Spleen (tissue), 11 donors: ENCODE measurements at regions not wholly inside any gene's neighbourhood (a gene's known extent, or its start where the extent isn't known, plus 50 kb on each side); places are given as distances from the start of the nearest gene placed in this dataset.

ENCODE experiments used
- DNase-seq: peaks from one replicate; pipeline ENCODE4 v3.0.0-alpha.2; 2020
- H3K27ac ChIP-seq, 8 donors: fragments of 200-600 bp; sonication (generic) in 7 of 8; 1 replicate in 4 of 8; 2 replicates in 4 of 8; pipeline versions ENCODE4 v1.5.0 to v1.8.0; 2016 to 2021; ENCODE audit warnings: inconsistent platforms in 4 of 8, mild to moderate bottlenecking in 4 of 8, moderate library complexity in 1 of 8
- H3K27me3 ChIP-seq, 7 donors: fragments of 200-600 bp; sonication (generic) in 6 of 7; replicated peaks in 1 of 7; 1 replicate in 4 of 7; 2 replicates in 3 of 7; pipeline versions ENCODE4 v1.5.0 to v1.8.0; 2016 to 2021; ENCODE audit warnings: inconsistent platforms in 3 of 7, mild to moderate bottlenecking in 1 of 7
- H3K36me3 ChIP-seq, 6 donors: fragments of 200-600 bp; sonication (generic) in 5 of 6; 1 replicate in 4 of 6; 2 replicates in 2 of 6; pipeline versions ENCODE4 v1.5.0 to v1.8.0; 2016 to 2021; ENCODE audit warnings: inconsistent platforms in 2 of 6
- H3K4me1 ChIP-seq, 6 donors: fragments of 200-600 bp; sonication (generic) in 5 of 6; 1 replicate in 3 of 6; 2 replicates in 3 of 6; pipeline versions ENCODE4 v1.5.0 to v1.8.0; 2016 to 2021; ENCODE audit warnings: inconsistent platforms in 3 of 6
- H3K4me3 ChIP-seq, 8 donors: fragments of 200-600 bp; sonication (generic) in 7 of 8; 1 replicate in 4 of 8; 2 replicates in 4 of 8; pipeline versions ENCODE4 v1.5.0 to v1.8.0; 2016 to 2021; ENCODE audit warnings: inconsistent platforms in 4 of 8, mild to moderate bottlenecking in 4 of 8, moderate library complexity in 2 of 8
- H3K9me3 ChIP-seq, 8 donors: fragments of 200-600 bp; sonication (generic) in 7 of 8; 1 replicate in 4 of 8; 2 replicates in 4 of 8; pipeline versions ENCODE4 v1.5.0 to v1.8.0; 2016 to 2021; ENCODE audit warnings: inconsistent platforms in 4 of 8
- POLR2A ChIP-seq, 3 donors: fragments of 450-650 bp; IDR thresholded peaks; one replicate each; pipeline ENCODE4 v1.5.1; 2017; ENCODE audit warnings: antibody characterized with exemption in 3 of 3, mild to moderate bottlenecking in 1 of 3
- POLR2AphosphoS5 ChIP-seq, 3 donors: sonication (generic); formaldehyde crosslinking; IDR thresholded peaks; one replicate each; pipeline ENCODE4 v1.5.1; 2017; ENCODE audit warnings: antibody characterized with exemption in 3 of 3
- WGBS, 5 donors: extraction: QIAGEN DNeasy Blood & Tissue Kit in 3 of 5; methylation state at CpG; one replicate each; pipeline versions ENCODE4 v1.1.5 to v1.1.7; 2013 to 2018; 5-methylcytosine and 5-hydroxymethylcytosine counted together
- intact Hi-C: fragments of 100-400 bp; cut with DNase I; formaldehyde crosslinking; loops from one replicate; pipeline ENCODE4 v1.15.0; 2023; ENCODE audit warnings: low total_unique reads
- TF ChIP-seq, protein P1 (sequence below), 11 experiments: fragments of 200-600 bp in 7 of 11; fragments of 450-650 bp in 4 of 11; sonication (generic) in 4 of 11; IDR thresholded peaks in 8 of 11; conservative IDR thresholded peaks in 3 of 11; 1 replicate in 7 of 11; 2 replicates in 4 of 11; pipeline versions ENCODE4 v1.4.0 to v1.8.0; 2016 to 2021; ENCODE audit warnings: antibody characterized with exemption in 11 of 11, inconsistent platforms in 4 of 11, mild to moderate bottlenecking in 1 of 11
- donor health status: healthy with polysubstance abuse.
- donor health status: DM: no; HTN: no; CAD: no; lungs with moderate emphysema.
- donor health status: DM: no; HTN: no; CAD: no.
- donor health status: Bipolar disorder and iron deficiency.
- donor health status: healthy.
- donor health status: DM: no; HTN: no; CAD: no.
- donor health status: DM: yes; HTN: yes; CAD: no.

DNA sequence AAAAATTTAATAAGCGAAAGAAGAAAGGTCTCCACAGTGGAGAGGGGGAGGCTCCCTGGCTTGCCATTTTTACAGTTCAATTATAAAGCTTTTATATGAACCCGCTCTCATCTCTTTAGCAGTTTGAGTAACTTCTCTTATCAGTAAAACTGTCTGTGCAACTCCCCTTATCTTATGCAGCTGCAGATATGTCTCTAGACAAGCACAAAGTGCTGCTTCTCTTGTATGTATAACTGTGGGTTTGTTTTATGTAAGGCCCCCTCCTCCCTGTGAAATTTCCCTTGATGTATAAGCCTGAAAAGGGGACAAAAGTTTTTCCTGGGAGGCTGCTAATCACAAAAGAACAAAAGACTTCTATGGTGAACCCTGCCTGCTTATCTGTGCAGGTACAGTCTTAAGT is 90.2 kb upstream of the USP9Y start:
- intact Hi-C loops: no loop called here
- TF ChIP-seq, protein P1, sequence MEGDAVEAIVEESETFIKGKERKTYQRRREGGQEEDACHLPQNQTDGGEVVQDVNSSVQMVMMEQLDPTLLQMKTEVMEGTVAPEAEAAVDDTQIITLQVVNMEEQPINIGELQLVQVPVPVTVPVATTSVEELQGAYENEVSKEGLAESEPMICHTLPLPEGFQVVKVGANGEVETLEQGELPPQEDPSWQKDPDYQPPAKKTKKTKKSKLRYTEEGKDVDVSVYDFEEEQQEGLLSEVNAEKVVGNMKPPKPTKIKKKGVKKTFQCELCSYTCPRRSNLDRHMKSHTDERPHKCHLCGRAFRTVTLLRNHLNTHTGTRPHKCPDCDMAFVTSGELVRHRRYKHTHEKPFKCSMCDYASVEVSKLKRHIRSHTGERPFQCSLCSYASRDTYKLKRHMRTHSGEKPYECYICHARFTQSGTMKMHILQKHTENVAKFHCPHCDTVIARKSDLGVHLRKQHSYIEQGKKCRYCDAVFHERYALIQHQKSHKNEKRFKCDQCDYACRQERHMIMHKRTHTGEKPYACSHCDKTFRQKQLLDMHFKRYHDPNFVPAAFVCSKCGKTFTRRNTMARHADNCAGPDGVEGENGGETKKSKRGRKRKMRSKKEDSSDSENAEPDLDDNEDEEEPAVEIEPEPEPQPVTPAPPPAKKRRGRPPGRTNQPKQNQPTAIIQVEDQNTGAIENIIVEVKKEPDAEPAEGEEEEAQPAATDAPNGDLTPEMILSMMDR (IDR thresholded peaks at IDR 0.05 in 8 of 11, conservative IDR thresholded peaks at IDR 0.05 in 3 of 11): no peak
- TF ChIP-seq POLR2A (IDR thresholded peaks at IDR 0.05) (no peak), POLR2AphosphoS5 (IDR thresholded peaks at IDR 0.05) (no peak)
- Histone ChIP-seq H3K27ac (no peak overlapping the region), H3K27me3 (no peaks in the 10 kb centered on the region), H3K9me3 (peaks cover 0 to 14% (median 0%) of the 10 kb centered on the region in 8 donors), H3K4me3 (no peak overlapping the region), H3K4me1 (no peaks in the 10 kb centered on the region), H3K36me3 (no peaks in the 10 kb centered on the region)
- no peak for DNase-seq
- WGBS, 5 donors: 79 to 90% (median 83%) methylated on average over 2 of the region's 2 CpGs; no CpG with 5 or more reads in 2 of the 5 donors

DNA sequence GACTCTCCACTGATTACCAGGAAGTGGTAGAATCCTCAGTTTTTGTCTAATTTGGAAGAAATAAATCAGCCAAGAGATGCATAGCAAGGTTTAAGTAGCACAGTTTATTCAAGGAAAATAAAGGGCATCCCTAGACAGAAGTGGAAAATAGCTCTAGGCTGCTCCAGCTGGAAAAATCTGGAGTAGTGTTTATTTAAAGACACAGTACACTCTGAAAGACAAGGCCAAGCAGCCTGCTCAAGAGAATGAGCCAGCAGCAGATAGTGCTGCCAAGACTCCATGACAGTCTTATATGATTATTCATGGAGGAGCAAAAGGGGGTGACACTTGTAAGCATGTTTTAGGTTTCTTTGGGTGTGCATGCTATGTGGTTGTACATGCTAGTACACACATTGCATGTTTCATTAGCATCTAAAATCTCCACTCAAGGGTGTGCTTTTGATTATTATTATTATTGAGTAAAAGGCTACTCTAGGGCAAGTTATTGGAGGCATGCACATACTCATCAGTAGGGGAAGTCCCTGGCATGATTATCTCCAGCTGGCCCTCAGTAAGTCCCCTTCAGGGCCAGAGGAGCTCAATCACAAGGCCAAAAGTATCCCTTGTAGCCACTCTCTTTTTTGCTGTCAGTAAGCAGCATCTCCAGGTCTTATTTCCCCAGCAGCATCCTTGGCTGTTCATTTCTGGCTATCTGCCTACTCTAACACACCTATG is 85.1 kb upstream of the USP9Y start:
- Histone ChIP-seq H3K36me3 (no peaks in the 10 kb centered on the region), H3K27me3 (no peaks in the 10 kb centered on the region), H3K4me1 (no peaks in the 10 kb centered on the region), H3K27ac (no peak overlapping the region), H3K4me3 (no peak overlapping the region), H3K9me3 (peaks cover 0 to 14% (median 0%) of the 10 kb centered on the region in 8 donors)
- no peak for DNase-seq
- intact Hi-C loops: no loop called here
- no peak for TF ChIP-seq POLR2AphosphoS5 (IDR thresholded peaks at IDR 0.05)
- TF ChIP-seq, protein P1 (IDR thresholded peaks at IDR 0.05 in 8 of 11, conservative IDR thresholded peaks at IDR 0.05 in 3 of 11): no peak
- no peak for TF ChIP-seq POLR2A (IDR thresholded peaks at IDR 0.05)

DNA sequence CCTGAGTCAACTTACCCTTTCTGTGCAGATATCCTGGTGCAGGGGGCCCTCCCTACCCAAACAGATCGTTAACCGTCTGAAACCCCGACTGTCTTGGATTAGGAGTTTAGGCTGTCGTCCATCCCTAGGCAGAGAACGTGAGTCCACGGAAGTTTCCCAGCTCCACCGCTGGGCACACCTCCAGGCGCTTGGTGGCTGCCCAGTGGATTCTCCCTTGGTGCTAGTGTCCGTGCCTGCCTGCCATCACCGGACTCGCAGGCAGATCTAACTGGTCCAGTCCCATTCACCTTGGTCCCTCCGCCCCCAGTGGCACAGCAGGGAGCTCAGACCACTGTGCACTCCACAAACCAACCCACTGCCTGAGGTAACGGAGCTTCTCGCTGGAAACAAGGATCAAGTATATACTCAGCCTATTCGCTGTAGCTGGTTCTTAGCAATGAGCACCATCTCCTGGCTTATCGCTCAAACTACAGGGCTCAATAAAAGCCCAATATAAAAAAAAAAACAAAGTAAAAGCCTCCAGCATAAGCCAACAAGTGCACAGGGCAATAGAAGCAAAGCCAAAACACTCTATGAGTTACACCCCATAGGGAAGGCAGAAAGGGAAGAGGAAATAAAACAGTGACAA is 79.5 kb upstream of the USP9Y start:
- H3K27me3 ChIP-seq: no peaks in the 10 kb centered on the region
- no peaks in the 10 kb centered on the region for H3K4me1 ChIP-seq
- no peak overlapping the region for H3K4me3 ChIP-seq
- H3K9me3 ChIP-seq: no peaks in the 10 kb centered on the region
- no peak for DNase-seq
- intact Hi-C loops: no loop called here
- no peak overlapping the region for H3K27ac ChIP-seq
- 57 to 60% (median 58%) methylated on average over 10 to 16 of the region's 16 CpGs; no CpG with 5 or more reads in 2 of the 5 donors for WGBS, 5 donors
- TF ChIP-seq POLR2A (IDR thresholded peaks at IDR 0.05) (no peak), POLR2AphosphoS5 (IDR thresholded peaks at IDR 0.05) (no peak)
- TF ChIP-seq, protein P1 (IDR thresholded peaks at IDR 0.05 in 8 of 11, conservative IDR thresholded peaks at IDR 0.05 in 3 of 11): no peak
- H3K36me3 ChIP-seq: no peaks in the 10 kb centered on the region

DNA sequence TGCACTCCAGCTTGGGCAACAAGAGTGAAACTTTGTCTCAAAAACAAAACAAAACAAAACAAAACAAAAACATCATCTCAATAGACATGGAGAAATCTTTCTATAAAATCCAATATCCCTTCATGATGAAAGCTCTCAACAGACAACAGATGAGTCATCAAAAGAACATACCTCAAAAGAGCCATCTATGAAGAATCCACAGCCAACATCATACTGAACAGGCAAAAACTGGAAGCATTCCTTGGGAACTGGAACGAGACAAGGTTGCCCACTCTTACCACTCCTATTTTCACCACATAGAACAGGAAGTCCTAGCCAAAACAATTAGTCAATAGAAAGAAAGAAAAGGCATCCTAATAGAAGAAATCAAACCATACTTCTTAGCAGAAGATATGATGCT is 77.8 kb upstream of the USP9Y start:
- Histone ChIP-seq H3K27me3 (no peaks in the 10 kb centered on the region), H3K27ac (no peak overlapping the region), H3K4me3 (no peak overlapping the region), H3K9me3 (no peaks in the 10 kb centered on the region), H3K36me3 (no peaks in the 10 kb centered on the region), H3K4me1 (no peaks in the 10 kb centered on the region)
- no peak for DNase-seq
- no peak for TF ChIP-seq POLR2AphosphoS5 (IDR thresholded peaks at IDR 0.05)
- no peak for TF ChIP-seq POLR2A (IDR thresholded peaks at IDR 0.05)
- TF ChIP-seq, protein P1 (IDR thresholded peaks at IDR 0.05 in 8 of 11, conservative IDR thresholded peaks at IDR 0.05 in 3 of 11): no peak
- intact Hi-C loops: no loop called here
- 20 to 73% (median 27%) methylated on average over 1 of the region's 1 CpG; no CpG with 5 or more reads in 2 of the 5 donors for WGBS, 5 donors
